ENCODE measurements at regions not wholly inside any gene's neighbourhood (a gene's known extent, or its start where the extent isn't known, plus 50 kb on each side); places are given as distances from the start of the nearest gene placed in this dataset.

DNA sequence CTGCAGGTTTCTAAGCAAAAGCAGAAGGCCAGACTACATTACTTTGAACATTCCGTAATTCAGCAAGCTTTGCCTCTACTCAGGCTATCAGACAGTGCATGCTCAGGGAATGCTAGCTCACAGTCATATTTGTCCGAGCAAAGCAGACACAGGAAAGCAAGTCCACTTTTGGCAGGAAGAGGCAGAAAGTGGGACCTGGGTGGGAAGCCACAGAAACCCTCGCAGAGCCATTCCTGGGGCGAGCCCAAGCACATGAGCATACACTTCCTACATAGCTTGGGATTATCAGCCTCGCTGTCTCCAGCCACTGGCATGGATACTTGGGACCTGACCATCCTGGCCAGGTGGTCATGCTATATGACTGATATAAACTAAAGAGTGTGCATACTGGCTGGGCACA lies 113.3 kb downstream of the TRIM29 start:
- Histone ChIP-seq H3K9ac (ENCODE audit: insufficient read depth, low read length, poor library complexity, severe bottlenecking) (no peak overlapping the region), H3K27me3 (ENCODE audit: control insufficient read depth in 2 of 2, insufficient read depth in 2 of 2, low read length in 2 of 2) (no peaks in the 10 kb centered on the region), H3K36me3 (replicated peaks in 1 of 2; ENCODE audit: control insufficient read depth in 1 of 2, insufficient read depth in 2 of 2, low read length in 2 of 2) (no peaks in the 10 kb centered on the region), H2AFZ (ENCODE audit: insufficient read depth, low read depth, low read length, poor library complexity, severe bottlenecking) (no peak overlapping the region), H3K4me1 (ENCODE audit: control insufficient read depth in 1 of 2, insufficient read depth in 2 of 2, low read length in 2 of 2) (no peaks in the 10 kb centered on the region), H3K4me3 (replicated peaks in 1 of 3; ENCODE audit: low read depth in 2 of 3, low read length in 3 of 3) (no peak overlapping the region), H3K79me2 (ENCODE audit: insufficient read depth, low read length) (no peaks in the 10 kb centered on the region), H4K20me1 (ENCODE audit: insufficient read depth, low read length) (no peaks in the 10 kb centered on the region), H3K4me2 (replicated peaks; ENCODE audit: extremely low read depth, low read length, poor library complexity, severe bottlenecking) (no peak overlapping the region), H3K27ac (ENCODE audit: low read depth in 1 of 2, low read length in 2 of 2) (no peak overlapping the region), H3K9me3 (replicated peaks in 1 of 2; ENCODE audit: control insufficient read depth in 1 of 2, insufficient read depth in 1 of 2, low read length in 2 of 2) (no peaks in the 10 kb centered on the region)
- Mint-ChIP-seq H3K36me3 (no peaks in the 10 kb centered on the region), H3K27ac (no peak overlapping the region), H3K27me3 (ENCODE audit: low read depth in 3 of 3) (peaks cover 5 to 17% (median 9%) of the 10 kb centered on the region in 3 donors), H3K4me3 (no peak overlapping the region), H3K4me1 (no peaks in the 10 kb centered on the region), H3K9me3 (peaks cover 0 to 5% (median 0%) of the 10 kb centered on the region in 7 donors)
- intact Hi-C loops (cut with micrococcal nuclease) = no loop called here
- WGBS (ENCODE audit: insufficient coverage) = 71% methylated on average over 2 of the region's 5 CpGs
- TF ChIP-seq CTCF (IDR thresholded peaks at IDR 0.05) = no peak
- no peak for DNase-seq

- no peak for DNase-seq
- Mint-ChIP-seq H3K27me3 (ENCODE audit: low read depth in 3 of 3) (peaks cover 5 to 15% (median 9%) of the 10 kb centered on the region in 3 donors), H3K36me3 (no peaks in the 10 kb centered on the region), H3K4me1 (no peaks in the 10 kb centered on the region), H3K27ac (no peak overlapping the region), H3K9me3 (peaks cover 0 to 4% (median 0%) of the 10 kb centered on the region in 7 donors), H3K4me3 (no peak overlapping the region)
- Histone ChIP-seq H3K27me3 (ENCODE audit: control insufficient read depth in 2 of 2, insufficient read depth in 2 of 2, low read length in 2 of 2) (no peaks in the 10 kb centered on the region), H3K4me3 (replicated peaks in 1 of 3; ENCODE audit: low read depth in 2 of 3, low read length in 3 of 3) (no peak overlapping the region), H3K9ac (ENCODE audit: insufficient read depth, low read length, poor library complexity, severe bottlenecking) (no peak overlapping the region), H2AFZ (ENCODE audit: insufficient read depth, low read depth, low read length, poor library complexity, severe bottlenecking) (no peak overlapping the region), H3K9me3 (replicated peaks in 1 of 2; ENCODE audit: control insufficient read depth in 1 of 2, insufficient read depth in 1 of 2, low read length in 2 of 2) (no peaks in the 10 kb centered on the region), H3K79me2 (ENCODE audit: insufficient read depth, low read length) (no peaks in the 10 kb centered on the region), H3K4me2 (replicated peaks; ENCODE audit: extremely low read depth, low read length, poor library complexity, severe bottlenecking) (no peak overlapping the region), H3K27ac (ENCODE audit: low read depth in 1 of 2, low read length in 2 of 2) (no peak overlapping the region), H3K4me1 (ENCODE audit: control insufficient read depth in 1 of 2, insufficient read depth in 2 of 2, low read length in 2 of 2) (no peaks in the 10 kb centered on the region), H4K20me1 (ENCODE audit: insufficient read depth, low read length) (no peaks in the 10 kb centered on the region), H3K36me3 (replicated peaks in 1 of 2; ENCODE audit: control insufficient read depth in 1 of 2, insufficient read depth in 2 of 2, low read length in 2 of 2) (no peaks in the 10 kb centered on the region)
- TF ChIP-seq CTCF (IDR thresholded peaks at IDR 0.05) = no peak
- intact Hi-C loops (cut with micrococcal nuclease) = no loop called here
- WGBS (ENCODE audit: insufficient coverage) = 75% methylated on average over 4 of the region's 4 CpGs
Observed at GRCh38 chr11:120024046-120024445, 113.9 kb downstream of the TRIM29 start.
